A673 (cell line): ENCODE measurements at regions not wholly inside any gene's neighbourhood (a gene's known extent, or its start where the extent isn't known, plus 50 kb on each side); places are given as distances from the start of the nearest gene placed in this dataset.

Source experiments
- BruUV-seq: library from RNA; stranded (reverse); fragments of 400-500 nt; replicated peaks from 2 replicates; lab custom pipeline; 2021; lab: Mats Ljungman, UMichigan
- CTCF ChIA-PET: fragments of 300-600 bp; sonication (Branson Sonifier 250); formaldehyde crosslinking; loops from one replicate; lab custom pipeline; 2022; ENCODE audit warnings: antibody characterized with exemption; lab: Charles Lee
- POLR2A ChIA-PET: fragments of 300-600 bp; sonication (Branson Sonifier 250); formaldehyde crosslinking; loops from one replicate; lab custom pipeline; 2022; ENCODE audit warnings: antibody characterized with exemption; ENCODE audit not compliant: low non-redundant PET; lab: Charles Lee
- DNase-seq: peaks from one replicate; pipeline ENCODE4 v3.0.0-alpha.2; 2015; ENCODE audit warnings: low spot score
- H3K27ac ChIP-seq: fragments of 200-600 bp; sonication (generic); 2 replicates; pipeline ENCODE4 v1.5.1; 2016; ENCODE audit warnings: mixed run types, low read depth, mild to moderate bottlenecking, mixed read lengths, antibody characterized with exemption, low read length; ENCODE audit not compliant: poor library complexity, severe bottlenecking
- H3K27me3 ChIP-seq: fragments of 200-600 bp; sonication (generic); replicated peaks from 2 replicates; pipeline ENCODE4 v1.6.1; 2017; ENCODE audit warnings: mixed run types, low read depth, mild to moderate bottlenecking, mixed read lengths, antibody characterized with exemption, low read length; ENCODE audit not compliant: insufficient read depth, poor library complexity
- H3K36me3 ChIP-seq: fragments of 200-600 bp; sonication (generic); 2 replicates; pipeline ENCODE4 v1.6.1; 2016; ENCODE audit warnings: mixed run types, mild to moderate bottlenecking, mixed read lengths, antibody characterized with exemption, low read length; ENCODE audit not compliant: insufficient read depth, poor library complexity, severe bottlenecking
- H3K4me1 ChIP-seq: fragments of 200-600 bp; sonication (generic); 2 replicates; pipeline ENCODE4 v1.6.1; 2017; ENCODE audit warnings: mixed run types, mild to moderate bottlenecking, mixed read lengths, antibody characterized with exemption, low read length; ENCODE audit not compliant: insufficient read depth, poor library complexity, severe bottlenecking
- H3K4me3 ChIP-seq: fragments of 200-600 bp; sonication (generic); 2 replicates; pipeline ENCODE4 v1.5.1; 2016; ENCODE audit warnings: low read depth, mixed run types, mild to moderate bottlenecking, mixed read lengths, low read length; ENCODE audit not compliant: poor library complexity, severe bottlenecking
- H3K9me3 ChIP-seq: fragments of 200-600 bp; sonication (generic); 2 replicates; pipeline ENCODE4 v1.6.1; 2016; ENCODE audit warnings: mixed run types, low read depth, mild to moderate bottlenecking, mixed read lengths, antibody characterized with exemption, low read length; ENCODE audit not compliant: poor library complexity, severe bottlenecking
- CTCF ChIP-seq: fragments of 300-800, 200-600 bp; sonication (generic); conservative IDR thresholded peaks from 2 replicates; pipeline ENCODE4 v1.5.1; 2017; ENCODE audit warnings: low read depth, mild to moderate bottlenecking, antibody characterized with exemption, low read length, moderate library complexity, mixed read lengths
- EZH2 ChIP-seq: fragments of 200-600 bp; sonication (generic); IDR thresholded peaks from 2 replicates; pipeline ENCODE4 v1.6.1; 2017; ENCODE audit warnings: borderline replicate concordance, low read depth, mild to moderate bottlenecking, mixed read lengths, antibody characterized with exemption, low read length; ENCODE audit not compliant: poor library complexity, severe bottlenecking
- intact Hi-C: fragments of 100-400 bp; cut with micrococcal nuclease; formaldehyde crosslinking; loops from one replicate; pipeline ENCODE4 v1.10.0; 2022; ENCODE audit not compliant: unreplicated experiment

- no peaks in the 10 kb centered on the region for H3K36me3 ChIP-seq
- no peak for TF ChIP-seq CTCF
- no peak for TF ChIP-seq EZH2
- intact Hi-C loops: no loop called here
- H3K4me1 ChIP-seq: no peaks in the 10 kb centered on the region
- H3K27ac ChIP-seq: no peak overlapping the region
- H3K9me3 ChIP-seq: no peaks in the 10 kb centered on the region
- ChIA-PET POLR2A (no interaction called here), CTCF (no interaction called here)
- DNase-seq: no peak
- H3K27me3 ChIP-seq: peaks cover 4% of the 10 kb centered on the region
- BruUV-seq: no TSS peak
- H3K4me3 ChIP-seq: no peak overlapping the region
Measured at GRCh38 chr20:19025430-19026120, 186.9 kb upstream of the SLC24A3 start.

- Histone ChIP-seq H3K4me3 (no peak overlapping the region), H3K27me3 (peaks cover 10% of the 10 kb centered on the region), H3K27ac (no peak overlapping the region), H3K9me3 (no peaks in the 10 kb centered on the region), H3K36me3 (no peaks in the 10 kb centered on the region), H3K4me1 (no peaks in the 10 kb centered on the region)
- ChIA-PET POLR2A (no interaction called here), CTCF (no interaction called here)
- intact Hi-C loops: no loop called here
- no peak for DNase-seq
- no TSS peak for BruUV-seq
- no peak for TF ChIP-seq CTCF
Measured at GRCh38 chr20:19026121-19026878, 186.1 kb upstream of the SLC24A3 start.

GRCh38 chr20:19026901-19027644, 185.4 kb upstream of the SLC24A3 start:
- POLR2A ChIA-PET: no interaction called here
- DNase-seq: no peak

More at GRCh38 chr20:19026901-19027644, 185.4 kb upstream of the SLC24A3 start:
- H3K36me3 ChIP-seq: no peaks in the 10 kb centered on the region
- peaks cover 16% of the 10 kb centered on the region for H3K27me3 ChIP-seq
- TF ChIP-seq EZH2 (no peak), CTCF (no peak)
- intact Hi-C loops: no loop called here
- no peaks in the 10 kb centered on the region for H3K4me1 ChIP-seq
- H3K9me3 ChIP-seq: no peaks in the 10 kb centered on the region
- H3K4me3 ChIP-seq: no peak overlapping the region
- CTCF ChIA-PET: no interaction called here
- H3K27ac ChIP-seq: no peak overlapping the region
- no TSS peak for BruUV-seq
